ENCODE measurements at regions not wholly inside any gene's neighbourhood (a gene's known extent, or its start where the extent isn't known, plus 50 kb on each side); places are given as distances from the start of the nearest gene placed in this dataset.

GRCh38 chr6:137423451-137424168, 70.6 kb downstream of the OLIG3 start:
- TF ChIP-seq CTCF (conservative IDR thresholded peaks at IDR 0.05) (no peak), EZH2 (IDR thresholded peaks at IDR 0.05; ENCODE audit: low read depth) (no peak)
